HFF-Myc (cell line): ENCODE measurements at regions not wholly inside any gene's neighbourhood (a gene's known extent, or its start where the extent isn't known, plus 50 kb on each side); places are given as distances from the start of the nearest gene placed in this dataset.

ENCODE experiments used
- DNase-seq: peaks from one replicate; pipeline ENCODE4 v3.0.0-alpha.2; 2011; ENCODE audit warnings: low read depth; ENCODE audit errors: extremely low read depth
- H3K4me3 ChIP-seq: replicated peaks from 2 replicates; pipeline ENCODE4 v1.5.1; 2011; ENCODE audit warnings: low read depth, mild to moderate bottlenecking, control low read depth, low read length
- CTCF ChIP-seq: IDR thresholded peaks from 2 replicates; pipeline ENCODE4 v1.5.1; 2012; ENCODE audit warnings: mild to moderate bottlenecking, low read depth, low read length, control low read depth; ENCODE audit errors: missing control alignments

GRCh38 chr20:53844259-53844658 lies 226.1 kb downstream of the BCAS1 start:
- no peak overlapping the region for H3K4me3 ChIP-seq
- DNase-seq = no peak
- no peak for TF ChIP-seq CTCF

GRCh38 chr20:53843645-53844044 lies 226.7 kb downstream of the BCAS1 start:
- no peak for TF ChIP-seq CTCF
- DNase-seq = no peak
- H3K4me3 ChIP-seq = no peak overlapping the region

- no peak for DNase-seq
- TF ChIP-seq CTCF = no peak
- no peak overlapping the region for H3K4me3 ChIP-seq
Observed at GRCh38 chr20:53842301-53843099, 227.9 kb downstream of the BCAS1 start.

- no peak for DNase-seq
- TF ChIP-seq CTCF = no peak
- no peak overlapping the region for H3K4me3 ChIP-seq
Observed at GRCh38 chr20:53841741-53842140, 228.7 kb downstream of the BCAS1 start.

GRCh38 chr20:53840532-53840931 lies 229.9 kb downstream of the BCAS1 start:
- no peak for TF ChIP-seq CTCF
- no peak overlapping the region for H3K4me3 ChIP-seq
- DNase-seq = no peak

GRCh38 chr20:53839423-53840176 lies 230.8 kb downstream of the BCAS1 start:
- H3K4me3 ChIP-seq = no peak overlapping the region
- no peak for DNase-seq
- TF ChIP-seq CTCF = no peak
